Esophagus squamous epithelium (tissue), 5 donors: ENCODE measurements at regions not wholly inside any gene's neighbourhood (a gene's known extent, or its start where the extent isn't known, plus 50 kb on each side); places are given as distances from the start of the nearest gene placed in this dataset.

Experiments
- DNase-seq: peaks from one replicate; lab custom pipeline; 2025; lab: John Stamatoyannopoulos, UW
- H3K27ac ChIP-seq, 4 donors: fragments of 200-600 bp; sonication (generic); one replicate each; pipeline ENCODE4 v1.5.1; 2016 to 2019; ENCODE audit warnings: mild to moderate bottlenecking in 1 of 4
- H3K27me3 ChIP-seq, 4 donors: fragments of 200-600 bp; sonication (generic); 1 replicate in 3 of 4; 2 replicates in 1 of 4; pipeline versions ENCODE4 v1.5.1 to v1.6.0; 2017 to 2021; ENCODE audit warnings: antibody characterized with exemption in 1 of 4
- H3K36me3 ChIP-seq, 3 donors: fragments of 200-600 bp; sonication (generic); one replicate each; pipeline ENCODE4 v1.5.1; 2016 to 2019
- H3K4me1 ChIP-seq, 3 donors: fragments of 200-600 bp; sonication (generic); one replicate each; pipeline ENCODE4 v1.5.1; 2017 to 2019
- H3K4me3 ChIP-seq, 4 donors: fragments of 200-600 bp; sonication (generic); 1 replicate in 3 of 4; 2 replicates in 1 of 4; pipeline ENCODE4 v1.5.1; 2016 to 2019; ENCODE audit warnings: mild to moderate bottlenecking in 2 of 4, moderate library complexity in 1 of 4
- H3K9me3 ChIP-seq, 3 donors: fragments of 200-600 bp; sonication (generic); one replicate each; pipeline ENCODE4 v1.5.1; 2016 to 2019
- POLR2A ChIP-seq, 4 donors: fragments of 450-650 bp; IDR thresholded peaks; one replicate each; pipeline ENCODE4 v1.6.1; 2017; ENCODE audit warnings: antibody characterized with exemption in 4 of 4, mild to moderate bottlenecking in 4 of 4, moderate library complexity in 3 of 4
- WGBS, 2 donors: methylation state at CpG; one replicate each; pipeline ENCODE4 v1.1.5; 2018; 5-methylcytosine and 5-hydroxymethylcytosine counted together
- intact Hi-C: fragments of 100-400 bp; cut with DNase I; formaldehyde crosslinking; loops from one replicate; pipeline ENCODE4 v1.15.0; 2022
- TF ChIP-seq, protein P1 (sequence below), 6 experiments: fragments of 450-650 bp in 4 of 6; fragments of 200-600 bp in 2 of 6; sonication (generic) in 2 of 6; IDR thresholded peaks; one replicate each; pipeline ENCODE4 v1.5.1; 2016 to 2019; ENCODE audit warnings: antibody characterized with exemption in 6 of 6, mild to moderate bottlenecking in 4 of 6, moderate library complexity in 4 of 6
- donor health status: DM: yes; HTN: yes; CAD: no.

DNA sequence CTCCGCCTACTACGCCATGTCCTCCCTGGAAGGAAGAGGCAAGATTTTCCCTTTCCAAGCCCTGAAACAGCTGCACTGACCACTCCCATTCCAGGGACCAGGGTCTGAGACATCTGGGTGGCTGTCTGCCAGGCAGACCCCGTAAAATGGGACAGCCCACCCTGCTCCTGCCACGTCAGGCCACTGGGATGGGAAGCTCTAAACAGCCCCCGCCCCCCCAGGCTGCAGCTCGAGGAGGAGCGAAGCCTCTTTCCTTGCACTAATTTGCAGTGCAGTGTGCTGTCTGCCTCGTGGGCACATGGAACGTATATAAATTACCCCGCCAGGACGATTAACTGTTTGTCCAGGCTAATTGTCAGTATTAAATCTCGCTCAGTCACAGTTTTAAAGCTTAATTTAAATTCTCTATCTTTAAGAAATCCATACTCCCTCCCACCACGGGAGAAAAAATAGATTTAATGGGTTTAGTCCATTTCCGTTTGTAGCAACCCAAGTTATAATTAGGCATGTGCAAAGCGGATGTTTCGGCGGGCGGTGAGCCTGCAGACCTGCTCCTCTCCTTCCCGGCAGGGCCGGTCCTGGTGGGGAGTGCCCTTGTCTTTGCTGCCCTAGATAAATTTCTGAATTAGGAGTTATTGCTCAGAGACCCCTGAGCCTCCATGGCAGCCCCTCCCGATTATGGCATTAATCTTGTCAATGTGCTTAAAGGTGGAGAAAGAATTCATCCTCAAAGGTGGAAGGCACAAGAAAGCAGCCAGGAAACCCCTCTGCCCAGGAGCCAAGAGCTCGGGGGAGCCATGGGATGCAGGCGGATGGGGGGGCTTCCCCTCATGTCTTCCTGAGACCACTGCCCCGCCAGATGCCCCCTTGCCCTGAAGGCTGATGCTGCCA is 268.0 kb upstream of the TNRC6C start:
- no peak for TF ChIP-seq POLR2A (IDR thresholded peaks at IDR 0.05)
- TF ChIP-seq, protein P1, sequence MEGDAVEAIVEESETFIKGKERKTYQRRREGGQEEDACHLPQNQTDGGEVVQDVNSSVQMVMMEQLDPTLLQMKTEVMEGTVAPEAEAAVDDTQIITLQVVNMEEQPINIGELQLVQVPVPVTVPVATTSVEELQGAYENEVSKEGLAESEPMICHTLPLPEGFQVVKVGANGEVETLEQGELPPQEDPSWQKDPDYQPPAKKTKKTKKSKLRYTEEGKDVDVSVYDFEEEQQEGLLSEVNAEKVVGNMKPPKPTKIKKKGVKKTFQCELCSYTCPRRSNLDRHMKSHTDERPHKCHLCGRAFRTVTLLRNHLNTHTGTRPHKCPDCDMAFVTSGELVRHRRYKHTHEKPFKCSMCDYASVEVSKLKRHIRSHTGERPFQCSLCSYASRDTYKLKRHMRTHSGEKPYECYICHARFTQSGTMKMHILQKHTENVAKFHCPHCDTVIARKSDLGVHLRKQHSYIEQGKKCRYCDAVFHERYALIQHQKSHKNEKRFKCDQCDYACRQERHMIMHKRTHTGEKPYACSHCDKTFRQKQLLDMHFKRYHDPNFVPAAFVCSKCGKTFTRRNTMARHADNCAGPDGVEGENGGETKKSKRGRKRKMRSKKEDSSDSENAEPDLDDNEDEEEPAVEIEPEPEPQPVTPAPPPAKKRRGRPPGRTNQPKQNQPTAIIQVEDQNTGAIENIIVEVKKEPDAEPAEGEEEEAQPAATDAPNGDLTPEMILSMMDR (IDR thresholded peaks at IDR 0.05) = no peak
- H3K36me3 ChIP-seq = no peaks in the 10 kb centered on the region
- intact Hi-C loops = no loop called here
- no peak for DNase-seq
- peaks cover 0 to 77% (median 0%) of the 10 kb centered on the region in 4 donors for H3K27me3 ChIP-seq
- 30 to 43% methylated on average over 21 to 22 of the region's 24 CpGs for WGBS, 2 donors
- no peaks in the 10 kb centered on the region for H3K9me3 ChIP-seq
- H3K27ac ChIP-seq = no peak overlapping the region
- H3K4me3 ChIP-seq = peak overlapping the region in 3 of 4 donors; percentile 4 to 44 (median 17)
- peaks cover 0 to 14% (median 11%) of the 10 kb centered on the region in 3 donors for H3K4me1 ChIP-seq

DNA sequence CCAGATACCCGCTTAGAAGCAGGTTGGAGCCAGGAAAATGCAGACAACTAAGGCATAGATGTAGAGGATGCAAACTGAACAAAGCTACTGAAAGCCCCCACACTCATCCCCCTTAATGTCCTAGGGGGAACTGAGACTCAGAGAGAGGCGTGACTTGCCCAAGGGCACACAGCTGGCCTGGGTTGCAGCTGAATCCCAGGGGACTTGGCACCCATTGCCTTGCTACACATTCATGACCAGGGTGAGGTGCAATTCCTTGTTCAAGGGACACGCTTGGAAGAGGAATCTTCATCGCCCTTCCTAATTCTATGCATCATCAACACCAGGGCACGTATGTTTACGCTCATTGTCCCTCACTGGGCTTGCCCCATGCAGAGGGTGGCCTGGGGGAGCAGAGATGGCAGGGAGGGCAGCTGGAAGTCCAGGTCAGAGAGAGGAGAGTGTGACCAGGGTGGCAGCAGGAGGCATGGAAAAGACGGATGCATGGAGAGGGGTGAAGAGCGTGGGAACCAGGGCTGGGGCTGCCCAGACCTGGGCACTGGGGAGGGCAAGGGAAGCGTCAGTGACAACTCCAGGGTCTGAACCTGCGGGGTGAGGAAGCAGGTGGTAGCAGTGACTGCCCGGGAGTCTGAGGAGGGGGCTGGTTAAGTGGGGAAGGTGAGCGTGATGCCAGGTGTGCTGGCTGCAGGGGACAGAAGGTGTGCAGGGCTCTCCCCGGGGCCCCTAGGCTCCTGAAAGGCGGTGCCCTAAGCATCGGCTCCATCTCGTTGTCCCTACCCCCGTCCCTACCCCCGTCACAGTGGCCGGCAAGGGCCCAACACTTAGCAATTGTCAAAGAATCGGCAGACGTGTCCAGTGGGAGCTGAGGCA is 267.1 kb upstream of the TNRC6C start:
- no peak for TF ChIP-seq POLR2A (IDR thresholded peaks at IDR 0.05)
- TF ChIP-seq, protein P1 (IDR thresholded peaks at IDR 0.05) = no peak
- H3K27me3 ChIP-seq = peaks cover 0 to 87% (median 0%) of the 10 kb centered on the region in 4 donors
- peaks cover 0 to 22% (median 11%) of the 10 kb centered on the region in 3 donors for H3K4me1 ChIP-seq
- WGBS, 2 donors = 78 to 91% methylated on average over 11 to 21 of the region's 21 CpGs
- H3K27ac ChIP-seq = no peak overlapping the region
- intact Hi-C loops = no loop called here
- no peaks in the 10 kb centered on the region for H3K36me3 ChIP-seq
- no peaks in the 10 kb centered on the region for H3K9me3 ChIP-seq
- no peak for DNase-seq
- no peak overlapping the region for H3K4me3 ChIP-seq

GRCh38 chr17:77692571-77693161 is 265.8 kb upstream of the TNRC6C start:
- Histone ChIP-seq H3K36me3 (no peaks in the 10 kb centered on the region), H3K4me3 (no peak overlapping the region), H3K4me1 (peaks cover 0 to 29% (median 11%) of the 10 kb centered on the region in 3 donors), H3K27me3 (peaks cover 0 to 93% (median 0%) of the 10 kb centered on the region in 4 donors), H3K27ac (no peak overlapping the region), H3K9me3 (no peaks in the 10 kb centered on the region)
- intact Hi-C loops = no loop called here
- TF ChIP-seq, protein P1 (IDR thresholded peaks at IDR 0.05) = no peak
- TF ChIP-seq POLR2A (IDR thresholded peaks at IDR 0.05) = no peak
- WGBS, 2 donors = 39 to 60% methylated on average over 8 to 10 of the region's 12 CpGs
- DNase-seq = no peak

DNA sequence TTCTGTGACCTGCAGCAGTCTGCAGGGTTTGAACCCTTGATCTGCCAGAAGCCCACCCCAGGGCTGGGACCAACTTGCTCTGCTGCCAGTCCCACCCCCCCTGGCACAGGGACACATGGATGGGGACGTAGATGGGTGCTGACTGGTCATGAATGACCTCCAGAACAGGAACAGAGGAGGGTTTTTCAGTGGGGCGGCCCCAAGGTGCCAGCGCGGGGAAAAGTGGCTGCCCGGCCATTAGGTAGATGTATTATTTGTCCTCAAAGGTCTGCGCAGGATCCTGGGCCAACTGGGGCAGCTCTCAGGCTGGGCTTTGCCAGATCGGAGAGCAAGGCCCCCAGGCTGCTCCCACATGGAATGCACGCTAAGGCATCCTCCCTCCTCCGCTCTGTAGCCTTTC is 265.2 kb upstream of the TNRC6C start:
- Histone ChIP-seq H3K9me3 (no peaks in the 10 kb centered on the region), H3K27ac (no peak overlapping the region), H3K27me3 (peaks cover 0 to 93% (median 0%) of the 10 kb centered on the region in 4 donors), H3K4me1 (peaks cover 0 to 29% (median 11%) of the 10 kb centered on the region in 3 donors), H3K4me3 (no peak overlapping the region), H3K36me3 (no peaks in the 10 kb centered on the region)
- WGBS, 2 donors = 76 to 94% methylated on average over 4 to 8 of the region's 9 CpGs
- DNase-seq = no peak
- intact Hi-C loops = no loop called here
- TF ChIP-seq, protein P1 (IDR thresholded peaks at IDR 0.05) = no peak
- no peak for TF ChIP-seq POLR2A (IDR thresholded peaks at IDR 0.05)
